Tibial artery (tissue), 4 donors: ENCODE measurements at regions not wholly inside any gene's neighbourhood (a gene's known extent, or its start where the extent isn't known, plus 50 kb on each side); places are given as distances from the start of the nearest gene placed in this dataset.
"Not testable (repeated sequence)": the region's sequence is repeated elsewhere in the genome, so short reads cannot be mapped to it uniquely, and the experiment has no call there.

Experiments used
- DNase-seq, 2 donors: peaks; one replicate each; pipeline ENCODE4 v3.0.0-alpha.2; 2019
- H3K27ac ChIP-seq, 2 donors: fragments of 200-600 bp; sonication (generic) in 1 of 2; 1 replicate in 1 of 2; 2 replicates in 1 of 2; pipeline ENCODE4 v1.5.1; 2018 to 2019; ENCODE audit warnings: mild to moderate bottlenecking in 1 of 2
- H3K27me3 ChIP-seq, 2 donors: fragments of 200-600 bp; sonication (generic) in 1 of 2; one replicate each; pipeline versions ENCODE4 v1.5.1 to v1.6.0; 2016 to 2019
- H3K36me3 ChIP-seq, 3 donors: fragments of 200-600 bp; sonication (generic) in 2 of 3; one replicate each; pipeline ENCODE4 v1.5.1; 2016 to 2019; ENCODE audit warnings: mild to moderate bottlenecking in 2 of 3
- H3K4me1 ChIP-seq, 4 donors: fragments of 200-600 bp; sonication (generic) in 2 of 4; 1 replicate in 3 of 4; 2 replicates in 1 of 4; pipeline ENCODE4 v1.5.1; 2016 to 2019
- H3K4me3 ChIP-seq, 2 donors: fragments of 200-600 bp; sonication (generic) in 1 of 2; 1 replicate in 1 of 2; 2 replicates in 1 of 2; pipeline ENCODE4 v1.5.1; 2018 to 2019; ENCODE audit warnings: mild to moderate bottlenecking in 2 of 2
- H3K9me3 ChIP-seq, 3 donors: fragments of 200-600 bp; sonication (generic) in 1 of 3; one replicate each; pipeline ENCODE4 v1.5.1; 2016 to 2019
- CTCF ChIP-seq, 2 experiments: fragments of 200-600 bp in 1 of 2; fragments of 450-650 bp in 1 of 2; IDR thresholded peaks; one replicate each; pipeline ENCODE4 v1.5.1; 2017 to 2019; ENCODE audit warnings: antibody characterized with exemption in 2 of 2, mild to moderate bottlenecking in 1 of 2, moderate library complexity in 1 of 2
- intact Hi-C: fragments of 100-400 bp; cut with DNase I; formaldehyde crosslinking; loops from one replicate; pipeline ENCODE4 v1.15.0; 2023; ENCODE audit warnings: low total_unique reads

- no peak for TF ChIP-seq CTCF (IDR thresholded peaks at IDR 0.05)
- H3K9me3 ChIP-seq: no peaks in the 10 kb centered on the region
- no peaks in the 10 kb centered on the region for H3K36me3 ChIP-seq
- intact Hi-C loops: no loop called here
- no peaks in the 10 kb centered on the region for H3K27me3 ChIP-seq
- H3K27ac ChIP-seq: no peak overlapping the region
- no peak for DNase-seq
- H3K4me3 ChIP-seq: no peak overlapping the region
- peaks cover 0 to 11% (median 0%) of the 10 kb centered on the region in 4 donors for H3K4me1 ChIP-seq
Observed at GRCh38 chr2:210861038-210861665, 304.8 kb downstream of the CPS1 start.

GRCh38 chr2:210862283-210863065 lies 306.1 kb downstream of the CPS1 start:
- Histone ChIP-seq H3K4me3 (no peak overlapping the region), H3K36me3 (no peaks in the 10 kb centered on the region), H3K4me1 (peaks cover 0 to 10% (median 0%) of the 10 kb centered on the region in 4 donors), H3K27ac (no peak overlapping the region), H3K27me3 (no peaks in the 10 kb centered on the region), H3K9me3 (no peaks in the 10 kb centered on the region)
- intact Hi-C loops: no loop called here
- DNase-seq: no peak
- TF ChIP-seq CTCF (IDR thresholded peaks at IDR 0.05): no peak

GRCh38 chr2:210863283-210863682 lies 306.9 kb downstream of the CPS1 start:
- Histone ChIP-seq H3K27ac (no peak overlapping the region), H3K36me3 (no peaks in the 10 kb centered on the region), H3K9me3 (no peaks in the 10 kb centered on the region), H3K4me1 (peaks cover 0 to 2% (median 0%) of the 10 kb centered on the region in 4 donors), H3K27me3 (no peaks in the 10 kb centered on the region), H3K4me3 (no peak overlapping the region)
- no peak for DNase-seq
- intact Hi-C loops: no loop called here
- TF ChIP-seq CTCF (IDR thresholded peaks at IDR 0.05): no peak

- H3K9me3 ChIP-seq: not testable (repeated sequence)
Observed at GRCh38 chr2:210871566-210871965, 315.2 kb downstream of the CPS1 start.

GRCh38 chr2:210873631-210874030 lies 317.2 kb downstream of the CPS1 start:
- no peak for TF ChIP-seq CTCF (IDR thresholded peaks at IDR 0.05)
- Histone ChIP-seq H3K4me1 (no peaks in the 10 kb centered on the region), H3K36me3 (no peaks in the 10 kb centered on the region), H3K27me3 (no peaks in the 10 kb centered on the region), H3K9me3 (no peaks in the 10 kb centered on the region), H3K4me3 (no peak overlapping the region), H3K27ac (no peak overlapping the region)
- intact Hi-C loops: no loop called here
- DNase-seq: no peak

More at GRCh38 chr2:210871566-210871965, 315.2 kb downstream of the CPS1 start:
- intact Hi-C loops, H3K36me3 ChIP-seq, H3K27me3 ChIP-seq, DNase-seq, H3K4me1 ChIP-seq, H3K27ac ChIP-seq, H3K4me3 ChIP-seq: not testable (repeated sequence)

- no peaks in the 10 kb centered on the region for H3K9me3 ChIP-seq
- no peak overlapping the region for H3K4me3 ChIP-seq
- no peak overlapping the region for H3K27ac ChIP-seq
- TF ChIP-seq CTCF (IDR thresholded peaks at IDR 0.05): no peak
- intact Hi-C loops: no loop called here
- DNase-seq: no peak
- H3K4me1 ChIP-seq: no peaks in the 10 kb centered on the region
- H3K36me3 ChIP-seq: no peaks in the 10 kb centered on the region
- no peaks in the 10 kb centered on the region for H3K27me3 ChIP-seq
Observed at GRCh38 chr2:210884227-210884626, 327.8 kb downstream of the CPS1 start.
